OCI-LY1 (cell line): ENCODE measurements at regions not wholly inside any gene's neighbourhood (a gene's known extent, or its start where the extent isn't known, plus 50 kb on each side); places are given as distances from the start of the nearest gene placed in this dataset.
"Not testable (repeated sequence)": the region's sequence is repeated elsewhere in the genome, so short reads cannot be mapped to it uniquely, and the experiment has no call there.

Source experiments
- H2AFZ ChIP-seq: fragments of 200-600 bp; sonication (generic), shearing (Covaris generic); 2 replicates; pipeline ENCODE4 v1.6.0; 2014; ENCODE audit warnings: antibody characterized with exemption, mild to moderate bottlenecking, low read length
- H3F3A ChIP-seq: fragments of 200-600 bp; sonication (generic), shearing (Covaris generic); 2 replicates; pipeline ENCODE4 v1.6.0; 2014; ENCODE audit warnings: mild to moderate bottlenecking, antibody characterized with exemption, low read length, moderate library complexity; ENCODE audit not compliant: insufficient read depth
- H3K27ac ChIP-seq: fragments of 200-600 bp; sonication (generic); 2 replicates; pipeline ENCODE4 v1.5.1; 2014; ENCODE audit warnings: low read length, mixed run types, mild to moderate bottlenecking, low read depth; ENCODE audit not compliant: poor library complexity, severe bottlenecking
- H3K27me3 ChIP-seq: fragments of 200-600 bp; sonication (generic); 2 replicates; pipeline ENCODE4 v1.6.0; 2014; ENCODE audit warnings: antibody characterized with exemption, mild to moderate bottlenecking, low read length, moderate library complexity; ENCODE audit not compliant: insufficient read depth
- H3K36me3 ChIP-seq: fragments of 200-600 bp; sonication (generic); 2 replicates; pipeline ENCODE4 v1.6.1; 2014; ENCODE audit warnings: mild to moderate bottlenecking, antibody characterized with exemption, low read length, moderate library complexity, mixed read lengths; ENCODE audit not compliant: insufficient read depth
- H3K4me1 ChIP-seq: fragments of 200-600 bp; sonication (generic); 2 replicates; pipeline ENCODE4 v1.5.1; 2014; ENCODE audit warnings: mild to moderate bottlenecking, low read length, moderate library complexity; ENCODE audit not compliant: insufficient read depth, severe bottlenecking
- H3K4me2 ChIP-seq: fragments of 200-600 bp; sonication (generic), shearing (Covaris generic); 2 replicates; pipeline ENCODE4 v1.6.1; 2014; ENCODE audit warnings: low read length
- H3K4me3 ChIP-seq: fragments of 200-600 bp; sonication (generic); 2 replicates; pipeline ENCODE4 v1.5.1; 2014; ENCODE audit warnings: low read length, low read depth, mild to moderate bottlenecking, mixed read lengths; ENCODE audit not compliant: poor library complexity, severe bottlenecking
- H3K79me2 ChIP-seq: fragments of 200-600 bp; shearing (Covaris generic); 2 replicates; pipeline ENCODE4 v1.6.1; 2016; ENCODE audit warnings: mixed run types, low read length, mixed read lengths; ENCODE audit not compliant: insufficient read depth
- H3K9ac ChIP-seq: fragments of 200-600 bp; sonication (generic), shearing (Covaris generic); 2 replicates; pipeline ENCODE4 v1.6.1; 2014; ENCODE audit warnings: mild to moderate bottlenecking, low read length, mixed read lengths
- H3K9me2 ChIP-seq: fragments of 200-600 bp; sonication (generic), shearing (Covaris generic); 2 replicates; pipeline ENCODE4 v1.6.1; 2014; ENCODE audit warnings: low read depth, mild to moderate bottlenecking, low read length, mixed read lengths
- H3K9me3 ChIP-seq: fragments of 200-600 bp; shearing (Covaris generic); 2 replicates; pipeline ENCODE4 v1.6.1; 2014; ENCODE audit warnings: low read length, mixed read lengths
- H4K20me1 ChIP-seq: fragments of 200-600 bp; sonication (generic), shearing (Covaris generic); 2 replicates; pipeline ENCODE4 v1.6.0; 2016; ENCODE audit warnings: mild to moderate bottlenecking, low read length; ENCODE audit not compliant: insufficient read depth
- EZH2 ChIP-seq: fragments of 200-600 bp; sonication (generic), shearing (Covaris generic); IDR thresholded peaks from 2 replicates; pipeline ENCODE4 v1.8.0; 2017; ENCODE audit warnings: borderline replicate concordance, mixed run types, mild to moderate bottlenecking, antibody characterized with exemption, low read length, moderate library complexity, mixed read lengths
- TF ChIP-seq, protein P1 (sequence below): fragments of 200-600 bp; sonication (generic), shearing (Covaris generic); IDR thresholded peaks from 2 replicates; pipeline ENCODE4 v1.5.1; 2017; ENCODE audit warnings: mild to moderate bottlenecking, antibody characterized with exemption, low read length, moderate library complexity, mixed read lengths

GRCh38 chr15:79643393-79643792, 211.3 kb downstream of the MINAR1 start:
- Histone ChIP-seq H2AFZ (no peak overlapping the region), H3K27me3 (no peaks in the 10 kb centered on the region), H3K36me3 (no peaks in the 10 kb centered on the region), H4K20me1 (no peaks in the 10 kb centered on the region), H3K9me3 (no peaks in the 10 kb centered on the region), H3K27ac (no peak overlapping the region), H3K79me2 (no peaks in the 10 kb centered on the region), H3K9me2 (no peaks in the 10 kb centered on the region), H3K4me1 (no peaks in the 10 kb centered on the region), H3K4me2 (no peak overlapping the region), H3K9ac (no peak overlapping the region), H3F3A (no peaks in the 10 kb centered on the region), H3K4me3 (no peak overlapping the region)
- TF ChIP-seq, protein P1, sequence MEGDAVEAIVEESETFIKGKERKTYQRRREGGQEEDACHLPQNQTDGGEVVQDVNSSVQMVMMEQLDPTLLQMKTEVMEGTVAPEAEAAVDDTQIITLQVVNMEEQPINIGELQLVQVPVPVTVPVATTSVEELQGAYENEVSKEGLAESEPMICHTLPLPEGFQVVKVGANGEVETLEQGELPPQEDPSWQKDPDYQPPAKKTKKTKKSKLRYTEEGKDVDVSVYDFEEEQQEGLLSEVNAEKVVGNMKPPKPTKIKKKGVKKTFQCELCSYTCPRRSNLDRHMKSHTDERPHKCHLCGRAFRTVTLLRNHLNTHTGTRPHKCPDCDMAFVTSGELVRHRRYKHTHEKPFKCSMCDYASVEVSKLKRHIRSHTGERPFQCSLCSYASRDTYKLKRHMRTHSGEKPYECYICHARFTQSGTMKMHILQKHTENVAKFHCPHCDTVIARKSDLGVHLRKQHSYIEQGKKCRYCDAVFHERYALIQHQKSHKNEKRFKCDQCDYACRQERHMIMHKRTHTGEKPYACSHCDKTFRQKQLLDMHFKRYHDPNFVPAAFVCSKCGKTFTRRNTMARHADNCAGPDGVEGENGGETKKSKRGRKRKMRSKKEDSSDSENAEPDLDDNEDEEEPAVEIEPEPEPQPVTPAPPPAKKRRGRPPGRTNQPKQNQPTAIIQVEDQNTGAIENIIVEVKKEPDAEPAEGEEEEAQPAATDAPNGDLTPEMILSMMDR = no peak
- no peak for TF ChIP-seq EZH2

DNA sequence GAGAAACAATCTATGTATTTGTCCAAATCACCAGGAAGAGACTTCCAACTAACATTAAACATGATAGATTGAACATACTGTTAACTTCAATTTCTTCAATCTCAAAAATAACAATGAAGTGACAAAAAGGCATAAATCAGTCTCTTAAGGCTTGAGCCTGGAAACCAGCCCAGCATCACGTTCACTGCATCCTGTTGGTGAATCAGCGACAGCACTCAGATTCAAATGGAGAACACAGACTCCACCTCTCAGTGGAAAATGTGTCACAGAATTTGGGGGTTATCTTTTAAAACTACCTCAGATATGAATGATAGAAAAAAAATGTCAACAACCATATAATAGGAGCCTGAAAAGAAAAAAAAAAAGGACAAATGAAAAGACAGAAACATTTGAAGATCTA, 212.0 kb downstream of the MINAR1 start:
- no peak overlapping the region for H3K4me2 ChIP-seq
- no peak for TF ChIP-seq EZH2
- TF ChIP-seq, protein P1 = no peak

GRCh38 chr15:79652972-79653371, 220.8 kb downstream of the MINAR1 start:
- H3K36me3 ChIP-seq, H3K4me3 ChIP-seq, H3K4me2 ChIP-seq, H3K9me3 ChIP-seq, H3K27ac ChIP-seq, H3K9me2 ChIP-seq, H2AFZ ChIP-seq, H3K79me2 ChIP-seq, H4K20me1 ChIP-seq, H3K4me1 ChIP-seq, H3F3A ChIP-seq, H3K27me3 ChIP-seq, H3K9ac ChIP-seq: not testable (repeated sequence)

More for the DNA sequence above, 212.0 kb downstream of the MINAR1 start:
- Histone ChIP-seq H3K36me3 (no peaks in the 10 kb centered on the region), H3K9ac (no peak overlapping the region), H3K4me1 (no peaks in the 10 kb centered on the region), H3K4me3 (no peak overlapping the region), H3K79me2 (no peaks in the 10 kb centered on the region), H2AFZ (no peak overlapping the region), H3K27me3 (no peaks in the 10 kb centered on the region), H3K9me2 (no peaks in the 10 kb centered on the region), H3K9me3 (no peaks in the 10 kb centered on the region), H3K27ac (no peak overlapping the region), H3F3A (no peaks in the 10 kb centered on the region), H4K20me1 (no peaks in the 10 kb centered on the region)

DNA sequence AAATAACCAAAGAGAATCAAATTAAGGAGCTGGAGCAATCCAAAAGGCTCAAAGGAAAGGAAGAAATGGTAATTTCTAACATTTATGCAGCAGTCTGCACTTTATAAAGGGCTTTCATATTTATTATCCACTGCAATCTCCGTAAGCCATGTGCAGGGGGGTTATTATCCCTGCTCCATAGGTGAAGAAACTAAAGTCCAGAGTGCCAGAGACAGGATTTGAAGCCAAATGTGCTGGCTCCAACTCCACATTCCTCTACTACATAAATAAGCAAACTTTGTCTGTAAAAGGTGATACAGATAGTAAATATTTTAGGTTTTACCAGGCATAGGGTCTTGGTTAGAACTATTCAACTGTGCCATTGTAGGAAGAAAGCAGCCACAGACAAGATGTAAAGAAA, 221.4 kb downstream of the MINAR1 start:
- H3K79me2 ChIP-seq = no peaks in the 10 kb centered on the region
- H3K27me3 ChIP-seq = no peaks in the 10 kb centered on the region
- TF ChIP-seq, protein P1 = no peak
- TF ChIP-seq EZH2 = no peak
- no peaks in the 10 kb centered on the region for H4K20me1 ChIP-seq
- H3K9me3 ChIP-seq = no peaks in the 10 kb centered on the region
- no peaks in the 10 kb centered on the region for H3K9me2 ChIP-seq
- no peak overlapping the region for H3K27ac ChIP-seq
- no peaks in the 10 kb centered on the region for H3K4me1 ChIP-seq
- H3K9ac ChIP-seq = no peak overlapping the region
- H3K36me3 ChIP-seq = no peaks in the 10 kb centered on the region
- no peak overlapping the region for H2AFZ ChIP-seq
- H3K4me2 ChIP-seq = no peak overlapping the region
- no peak overlapping the region for H3K4me3 ChIP-seq
- H3F3A ChIP-seq = no peaks in the 10 kb centered on the region
